ENCODE measurements at regions not wholly inside any gene's neighbourhood (a gene's known extent, or its start where the extent isn't known, plus 50 kb on each side); places are given as distances from the start of the nearest gene placed in this dataset.

DNA sequence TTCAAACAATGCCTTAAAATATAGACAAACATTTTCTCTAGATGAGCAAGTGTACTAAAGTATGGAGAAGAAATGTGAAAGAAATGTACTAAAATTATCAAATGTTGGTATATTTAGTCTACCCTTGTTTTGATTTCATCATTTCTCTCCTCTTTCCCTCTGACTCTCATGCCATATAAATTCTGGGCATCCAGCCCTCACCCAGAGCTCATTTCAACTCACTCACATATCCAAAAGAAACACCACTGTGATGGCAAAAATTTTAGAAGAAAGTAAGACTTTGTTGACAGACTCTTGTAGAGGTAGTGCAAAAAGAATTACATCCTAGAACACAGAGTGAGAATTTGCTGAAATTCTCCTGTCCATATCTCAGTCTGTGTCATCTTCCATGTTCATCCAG, 377.8 kb upstream of the SUCLG2 start:
- no peak for DNase-seq

DNA sequence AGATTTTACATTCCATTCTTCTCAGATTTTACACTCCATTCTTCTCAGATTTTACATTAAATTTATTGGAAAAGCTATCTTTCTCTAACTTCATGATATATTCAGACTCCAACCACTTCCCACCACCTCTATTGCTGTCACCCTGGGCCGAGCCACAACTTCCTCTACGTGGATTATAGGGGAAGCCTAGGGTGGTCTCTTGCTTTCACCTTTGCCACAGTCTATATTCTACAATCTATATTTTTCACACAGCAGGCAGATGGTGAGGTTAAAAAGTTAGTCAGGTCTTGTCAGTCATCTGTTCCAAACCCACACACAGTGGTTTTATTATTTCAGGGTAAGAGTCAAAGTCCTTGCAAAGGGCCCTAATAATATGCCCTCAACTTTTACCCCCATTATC, 370.8 kb upstream of the SUCLG2 start:
- DNase-seq, result no peak

DNA sequence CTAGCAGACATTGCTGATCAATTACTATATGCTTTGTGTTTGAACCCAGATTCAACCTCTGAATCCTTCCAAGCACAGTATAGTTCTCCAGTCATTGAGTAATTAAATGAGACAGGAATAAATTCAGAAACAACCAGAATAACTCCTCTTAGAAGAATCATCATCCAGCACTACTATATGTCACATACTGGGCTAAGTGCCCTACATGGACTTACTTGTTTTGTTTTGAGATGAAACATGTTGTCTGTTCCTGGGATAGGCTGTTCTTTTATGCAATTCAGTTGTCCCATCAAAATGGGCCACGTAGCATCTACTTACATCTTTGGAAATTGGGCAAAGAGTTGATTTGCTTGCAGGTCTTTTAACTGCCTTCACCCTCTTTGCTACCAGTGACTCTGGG, 365.5 kb upstream of the SUCLG2 start:
- DNase-seq, result no peak

DNA sequence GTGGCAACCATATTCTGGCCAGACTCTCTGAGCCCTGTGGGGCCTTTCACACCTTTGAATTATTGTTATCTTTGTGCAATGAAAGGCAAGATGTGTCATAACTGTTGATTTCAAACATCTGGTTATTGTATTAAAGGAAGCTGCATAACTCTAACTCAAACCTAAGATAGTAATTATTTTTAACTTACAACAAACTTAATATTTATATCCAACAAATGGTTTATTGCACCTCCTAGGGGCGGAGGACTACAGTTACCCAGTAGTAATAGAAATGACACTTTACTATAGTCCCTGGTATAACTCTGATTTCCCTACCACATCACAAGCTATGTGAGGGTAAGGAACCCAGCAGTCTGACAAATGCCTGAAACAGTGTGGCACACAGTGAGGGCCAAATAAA, 363.9 kb upstream of the SUCLG2 start:
- DNase-seq, result no peak

DNA sequence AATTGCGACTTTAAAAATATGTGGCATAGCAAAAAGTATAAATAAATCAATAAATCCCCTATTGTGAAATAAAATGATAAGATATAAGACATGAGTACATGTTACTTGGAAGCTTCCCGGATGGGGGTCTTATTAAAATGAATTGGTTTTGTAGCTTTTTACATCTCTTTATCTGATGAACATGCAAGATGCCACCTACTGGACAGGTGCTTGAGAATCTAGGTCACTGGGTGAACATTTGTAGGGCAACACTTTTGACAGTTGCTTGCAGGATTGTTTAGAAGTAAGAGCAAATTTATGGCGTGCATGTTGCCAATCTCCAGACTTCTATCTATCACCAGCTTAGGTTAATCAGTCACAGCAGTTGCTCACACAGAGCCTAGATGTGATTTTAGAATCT, 362.7 kb upstream of the SUCLG2 start:
- DNase-seq, result no peak

DNA sequence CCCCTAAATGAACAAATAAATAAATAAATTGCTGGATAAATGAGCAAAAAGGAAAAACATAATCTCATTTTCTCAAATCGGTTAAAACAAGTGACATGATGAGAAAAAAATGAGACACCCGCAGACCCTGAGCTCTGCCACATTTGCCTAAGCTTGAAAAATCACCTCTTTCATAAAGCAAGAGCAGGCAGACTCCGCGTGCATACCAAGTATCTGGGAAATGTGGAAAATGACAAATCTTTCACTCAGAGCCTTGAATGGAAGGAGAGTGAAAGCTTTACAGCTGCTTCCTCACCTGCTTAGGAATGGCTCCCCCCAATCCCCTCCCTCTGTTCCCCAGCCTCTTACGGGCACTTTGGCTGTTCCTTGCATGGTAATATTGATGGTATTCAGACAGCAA, 355.5 kb upstream of the SUCLG2 start:
- no peak for DNase-seq

DNA sequence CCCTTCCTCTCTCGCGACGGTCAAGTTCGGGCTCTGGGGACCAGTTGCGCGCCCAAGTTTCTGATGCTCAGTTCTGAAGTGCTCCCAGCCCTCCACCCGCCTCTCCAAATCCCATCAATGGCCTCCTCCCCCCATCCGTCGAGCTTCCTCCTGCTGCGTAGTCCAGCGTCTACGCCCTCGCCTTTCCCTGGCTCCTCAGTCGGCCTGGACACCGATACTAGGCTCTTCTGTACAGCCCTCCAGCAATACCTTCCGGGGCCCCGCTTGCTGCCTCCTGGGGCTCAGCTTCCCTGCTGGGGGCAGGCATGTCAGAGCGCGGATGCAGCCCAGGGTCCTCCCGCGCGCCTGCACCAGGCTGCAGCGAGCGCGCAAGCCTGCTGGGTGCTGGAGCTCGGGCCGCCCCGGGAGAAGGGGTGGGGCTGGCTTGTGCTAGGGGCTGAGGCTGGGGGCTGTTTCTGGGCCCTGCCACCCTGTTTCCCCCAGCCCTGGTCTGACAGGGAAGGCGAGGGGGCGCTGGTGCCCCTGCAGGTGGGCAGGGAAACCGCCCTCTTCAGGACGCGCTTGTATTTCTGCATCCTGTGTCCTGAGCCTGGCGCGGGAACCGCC, 353.3 kb upstream of the SUCLG2 start:
- DNase-seq, result no peak

DNA sequence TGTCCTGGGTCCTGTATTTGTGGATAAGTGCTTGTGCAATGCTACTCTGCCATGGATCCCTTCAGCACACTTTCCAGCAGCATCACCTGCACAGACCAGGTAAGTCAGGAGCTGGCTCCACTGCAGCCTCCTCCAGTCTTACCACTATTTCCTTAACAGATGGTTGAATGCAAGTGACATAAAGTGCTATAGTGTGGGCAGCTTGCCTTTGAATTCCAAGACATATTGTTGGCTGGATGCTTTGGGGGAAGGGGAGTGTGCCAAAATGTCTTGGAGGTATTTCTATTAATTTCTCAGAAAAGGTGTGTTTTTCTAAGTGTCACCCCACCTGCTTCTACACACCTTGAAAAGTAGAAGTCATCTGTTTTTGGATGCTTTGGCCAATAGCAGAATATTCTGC, 352.2 kb upstream of the SUCLG2 start:
- DNase-seq, result no peak

DNA sequence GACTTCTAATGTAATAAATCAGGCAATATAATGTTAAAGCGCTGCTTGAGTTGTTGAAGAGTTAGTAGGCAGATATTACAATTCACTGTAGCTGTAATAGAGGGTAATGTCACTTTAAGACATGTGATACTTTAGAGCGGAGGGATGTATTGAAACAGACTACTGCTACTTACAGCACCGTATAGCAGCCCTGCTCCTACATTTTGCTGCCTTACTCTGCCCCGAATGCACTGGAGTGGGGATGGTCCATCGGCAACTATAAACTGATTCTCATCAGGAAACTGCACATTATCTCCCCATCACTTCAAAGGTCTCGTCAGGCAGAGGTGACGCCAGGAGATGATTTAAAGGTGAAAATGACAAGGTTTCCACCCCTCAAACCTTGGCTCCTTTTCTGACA, 349.7 kb upstream of the SUCLG2 start:
- no peak for DNase-seq

DNA sequence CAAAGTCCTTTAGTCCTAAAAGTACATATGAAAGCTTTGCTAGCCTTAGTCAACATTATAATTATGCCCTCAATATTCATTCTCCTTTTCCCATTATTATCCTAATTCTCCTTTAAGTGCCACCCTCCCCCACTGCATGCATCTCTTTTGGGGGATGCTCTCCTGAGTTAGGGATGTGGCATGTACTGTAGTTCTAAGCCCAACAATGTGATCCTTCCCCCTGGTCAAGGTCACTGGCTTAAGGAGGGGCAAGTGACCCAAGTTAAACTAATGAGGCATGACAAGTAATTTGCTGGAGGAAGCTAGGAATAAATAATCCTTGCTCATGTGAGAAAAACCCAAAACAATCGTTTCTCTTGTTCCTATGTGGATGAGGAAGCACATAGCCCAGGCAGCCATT, 343.9 kb upstream of the SUCLG2 start:
- no peak for DNase-seq

DNA sequence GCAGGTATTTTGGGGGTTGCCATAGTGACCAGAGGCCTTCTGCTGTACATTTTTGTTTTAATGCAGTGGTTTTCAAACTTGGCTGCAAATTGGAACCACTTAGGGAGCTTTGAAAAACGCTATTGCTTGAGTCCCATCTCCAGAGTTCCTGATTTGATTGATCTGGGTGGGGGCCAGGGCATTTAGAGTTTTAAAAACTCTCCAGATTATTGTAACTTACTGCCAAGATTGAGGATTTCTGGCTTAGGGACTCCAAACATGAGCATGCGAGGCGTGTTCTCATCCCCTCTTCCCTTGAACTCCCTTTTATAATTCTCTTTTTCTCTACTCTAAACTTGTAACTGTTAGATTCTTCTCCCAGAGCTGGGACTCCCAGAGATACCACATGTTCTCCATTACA, 340.8 kb upstream of the SUCLG2 start:
- no peak for DNase-seq

DNA sequence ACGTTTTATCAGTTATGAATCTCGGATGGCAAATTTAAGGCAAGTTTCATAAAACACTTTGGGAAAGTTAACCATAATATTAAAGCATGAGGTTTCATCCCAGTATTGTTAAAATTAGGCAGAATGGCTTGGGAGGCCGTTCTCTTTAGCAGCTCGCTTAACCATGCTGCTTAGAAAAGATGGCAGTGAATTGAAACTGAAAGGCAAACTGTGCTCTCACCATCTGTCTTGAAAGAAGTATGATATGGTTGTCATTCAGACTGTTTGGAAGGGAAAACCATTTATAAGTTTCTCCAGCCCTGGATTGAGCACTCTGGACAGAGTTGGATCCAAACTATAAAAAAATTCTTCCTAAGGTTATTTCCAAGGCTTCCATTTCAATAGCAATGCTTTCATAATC, 332.3 kb upstream of the SUCLG2 start:
- DNase-seq, result no peak

DNA sequence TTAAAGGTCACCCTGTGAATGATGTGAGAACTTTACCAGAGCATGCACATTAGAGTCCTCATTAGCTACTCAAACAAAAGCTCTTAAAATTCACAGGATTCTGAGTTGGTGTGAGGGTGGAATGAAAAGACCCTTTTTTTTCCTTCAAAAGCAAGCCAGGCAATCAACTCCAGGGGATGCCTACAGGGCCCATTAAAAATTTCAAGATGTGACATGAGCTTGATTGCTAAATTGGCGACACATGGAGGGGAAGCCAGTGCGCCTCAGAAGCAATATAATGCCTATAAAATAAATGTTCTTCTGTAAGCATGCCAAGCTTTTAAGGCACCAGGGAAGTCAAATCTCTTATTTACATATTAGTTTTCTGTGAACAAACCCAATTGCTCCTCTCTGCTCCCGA, 328.8 kb upstream of the SUCLG2 start:
- DNase-seq, result no peak

DNA sequence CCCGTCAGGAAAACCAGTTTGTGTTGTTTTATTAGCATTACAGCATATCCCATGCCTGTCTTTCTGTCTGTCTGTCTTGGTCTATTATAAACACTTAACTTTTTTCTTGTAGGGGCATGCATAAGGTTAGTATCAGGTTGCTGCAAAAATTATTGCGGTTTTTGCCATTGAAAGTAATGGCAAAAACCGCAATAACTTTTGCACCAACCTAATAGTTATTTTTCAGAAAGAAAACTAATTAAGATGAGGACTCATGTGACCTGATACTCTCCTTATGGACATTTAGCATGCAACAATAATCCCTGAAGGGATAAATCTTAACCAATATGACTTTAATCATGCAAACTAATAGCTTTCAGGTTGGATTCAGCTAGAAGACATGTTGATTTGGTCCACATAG, 326.7 kb upstream of the SUCLG2 start:
- DNase-seq, result no peak

DNA sequence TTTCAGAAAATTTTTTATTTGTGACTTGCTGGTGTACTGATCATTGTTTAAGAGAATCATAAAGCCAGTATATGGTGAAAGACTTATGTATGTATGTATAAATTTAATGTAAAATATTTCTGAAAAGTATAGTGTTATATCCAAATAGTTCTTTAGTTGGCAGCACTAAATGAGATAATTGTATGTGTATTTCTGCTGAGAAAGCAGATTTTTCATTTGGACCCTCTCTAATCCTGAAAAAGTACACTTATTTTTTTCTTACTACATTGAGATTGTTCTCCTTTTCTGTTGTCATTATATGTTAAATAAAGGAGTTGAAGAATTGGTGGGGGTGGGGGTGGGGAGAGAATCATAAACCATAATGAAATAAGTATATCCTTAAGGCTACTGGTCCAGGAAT, 324.9 kb upstream of the SUCLG2 start:
- no peak for DNase-seq

DNA sequence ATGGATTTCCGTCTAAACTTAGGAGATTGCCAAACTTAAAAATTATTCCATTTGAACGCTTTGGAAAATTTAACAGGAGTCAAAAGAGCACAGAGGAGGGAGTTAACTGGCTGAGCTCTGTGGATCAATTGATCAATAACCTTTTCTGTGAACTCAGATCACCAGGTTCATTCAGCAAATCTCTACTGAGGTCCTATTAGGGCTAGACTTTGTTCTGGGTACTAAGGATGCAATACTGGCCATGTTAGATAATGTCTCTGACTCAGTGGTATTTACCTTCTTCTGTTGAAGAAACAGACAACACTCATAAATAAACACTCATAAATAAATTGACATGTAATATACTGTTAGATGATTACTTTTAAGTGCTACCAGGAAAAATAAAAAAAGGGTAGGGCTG, 323.4 kb upstream of the SUCLG2 start:
- DNase-seq, result no peak

DNA sequence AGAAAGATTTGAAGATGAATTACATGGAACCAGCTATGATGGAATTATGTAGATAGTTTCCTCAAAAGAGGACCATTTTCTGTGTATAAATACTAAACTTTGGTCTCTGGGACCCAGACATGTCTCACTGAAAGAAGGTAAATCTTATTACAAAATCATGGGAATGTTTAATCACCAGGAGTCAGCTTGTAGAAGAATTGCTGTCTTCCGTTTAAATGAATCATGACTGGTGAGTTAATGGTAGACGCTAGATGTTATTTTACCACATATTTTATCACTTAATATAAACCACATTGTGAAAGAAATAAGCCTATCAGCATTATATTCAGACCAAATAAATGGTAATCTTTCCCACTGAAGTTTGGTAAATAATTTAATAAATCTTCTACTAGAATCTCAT, 322.3 kb upstream of the SUCLG2 start:
- DNase-seq, result no peak

DNA sequence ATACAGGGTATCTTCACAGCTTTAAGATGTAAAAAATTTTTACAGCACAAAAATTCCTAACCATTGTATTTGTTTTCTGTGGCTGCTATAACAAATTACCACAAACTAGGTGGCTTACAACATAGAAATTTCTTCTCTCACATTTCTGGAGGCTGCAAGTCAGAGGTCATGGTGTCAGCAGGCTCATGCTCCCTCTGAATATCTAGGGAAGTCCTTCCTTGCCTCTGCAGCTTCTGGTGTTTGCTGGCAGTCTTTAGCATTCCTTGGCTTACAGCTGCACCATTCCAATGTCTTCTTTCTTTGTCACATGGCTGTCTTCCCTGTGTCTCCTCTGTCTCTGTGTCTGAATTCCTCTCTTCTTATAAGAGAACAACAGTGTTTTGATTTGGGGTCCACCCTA, 310.2 kb upstream of the SUCLG2 start:
- no peak for DNase-seq

DNA sequence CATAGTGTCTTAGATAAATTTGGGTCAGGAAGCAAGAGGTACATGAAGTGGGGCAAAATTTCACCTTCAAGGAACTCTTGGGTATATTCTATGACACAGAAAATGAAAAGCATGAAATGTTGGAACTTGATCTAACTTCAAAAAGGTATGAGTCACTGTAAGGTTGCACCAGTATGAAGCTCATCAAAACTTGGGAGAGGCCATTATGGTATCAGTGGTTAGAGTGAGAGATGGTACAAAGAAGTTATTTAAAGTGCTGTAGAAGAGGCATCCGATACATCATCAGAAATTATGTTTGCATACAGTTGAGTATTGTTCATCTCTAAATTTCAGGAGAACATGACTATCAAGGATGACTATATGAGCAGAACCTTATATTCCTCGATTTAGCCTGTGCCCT, 302.9 kb upstream of the SUCLG2 start:
- DNase-seq, result no peak

DNA sequence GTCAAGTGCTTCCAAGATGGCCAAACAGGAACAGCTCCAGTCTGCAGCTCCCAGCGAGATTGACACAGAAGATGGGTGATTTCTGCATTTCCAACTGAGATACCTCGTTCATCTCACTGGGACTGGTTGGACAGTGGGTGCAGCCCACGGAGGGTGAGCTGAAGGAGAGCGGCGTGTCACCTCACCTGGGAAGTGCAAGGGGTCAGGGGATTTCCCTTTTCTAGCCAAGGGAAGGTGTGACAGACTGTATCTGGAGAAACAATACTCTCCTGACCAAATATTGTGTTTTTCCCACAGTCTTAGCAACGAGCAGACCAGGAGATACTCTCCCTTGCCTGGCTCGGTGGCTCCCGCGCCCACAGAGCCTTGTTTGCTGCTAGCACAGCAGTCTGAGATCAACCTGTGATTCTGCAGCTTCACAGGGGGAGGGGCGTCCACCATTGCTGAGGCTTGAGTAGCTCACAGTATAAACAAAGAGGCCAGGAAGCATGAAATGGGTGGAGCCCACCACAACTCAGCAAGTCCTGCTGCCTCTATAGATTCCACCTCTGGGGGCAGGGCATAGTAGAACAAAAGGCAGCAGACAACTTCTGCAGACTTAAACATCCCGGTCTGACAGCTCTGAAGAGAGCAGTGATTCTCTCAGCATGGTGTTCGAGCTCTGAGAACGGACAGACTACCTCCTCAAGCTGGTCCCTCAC, 293.5 kb upstream of the SUCLG2 start:
- DNase-seq, result no peak

DNA sequence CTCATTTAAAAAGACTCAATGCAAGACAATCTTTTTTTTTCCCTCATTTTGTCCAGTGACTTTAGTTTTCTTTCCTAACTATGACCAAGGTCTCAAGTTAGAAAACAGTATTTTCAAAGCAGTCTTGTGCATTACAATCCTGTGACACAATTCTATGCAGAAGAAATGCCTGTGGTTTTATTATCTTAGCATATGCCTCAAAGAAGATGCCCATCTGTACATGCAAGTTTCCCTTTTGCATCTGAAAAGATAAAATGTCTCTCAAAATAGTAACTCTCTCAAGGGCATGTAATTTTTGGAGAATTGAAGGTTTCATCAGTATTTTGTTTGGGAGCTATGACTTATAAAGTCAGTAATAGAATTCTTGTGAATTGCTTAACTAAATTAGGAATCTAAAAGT, 292.0 kb upstream of the SUCLG2 start:
- no peak for DNase-seq

DNA sequence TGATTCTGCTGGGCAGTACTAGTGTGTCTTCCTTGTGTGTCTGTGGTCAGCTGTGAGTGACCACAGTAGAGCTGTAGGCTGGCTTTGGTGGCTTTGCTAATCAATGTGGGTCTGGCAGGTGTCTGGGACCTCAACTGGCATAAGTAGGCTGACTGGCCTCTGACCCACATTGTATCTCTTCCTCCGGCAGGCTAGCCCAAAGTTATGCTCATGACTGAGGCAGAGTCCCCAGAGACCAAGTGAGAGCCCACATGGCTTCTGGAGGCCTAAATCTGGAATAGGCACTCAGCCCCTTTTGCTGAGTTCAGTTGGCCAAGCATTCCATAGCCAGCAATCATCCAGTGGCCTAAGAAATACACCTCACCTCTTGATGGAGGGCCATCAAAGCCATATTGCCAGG, 289.1 kb upstream of the SUCLG2 start:
- no peak for DNase-seq

DNA sequence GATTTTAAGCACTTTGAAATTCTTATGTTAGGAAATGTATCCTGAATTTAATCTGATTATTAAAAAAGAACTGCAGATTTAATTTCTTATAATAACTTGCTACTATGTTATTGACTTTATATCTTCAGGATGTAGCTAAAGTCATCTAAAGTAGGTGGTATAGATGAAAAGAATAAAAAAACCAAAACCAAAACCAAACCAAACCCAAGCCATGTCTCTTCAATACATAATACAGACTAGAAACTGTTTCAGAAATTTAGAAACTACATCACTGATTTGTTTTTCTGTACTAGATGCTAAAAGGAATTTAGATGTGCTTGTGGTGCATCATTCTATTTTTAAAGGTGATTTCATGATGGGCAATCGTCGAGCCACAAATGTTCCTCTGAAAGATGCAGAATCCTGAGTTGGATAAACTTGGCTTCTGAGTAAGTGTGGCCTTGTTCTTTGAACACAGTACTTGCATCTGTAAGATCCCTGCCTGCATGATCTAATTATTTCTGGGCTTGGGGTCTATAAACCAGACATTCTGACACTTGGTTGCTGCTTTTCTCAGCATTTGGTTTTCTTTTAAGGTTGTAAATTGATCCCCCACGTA, 287.1 kb upstream of the SUCLG2 start:
- DNase-seq, result no peak

DNA sequence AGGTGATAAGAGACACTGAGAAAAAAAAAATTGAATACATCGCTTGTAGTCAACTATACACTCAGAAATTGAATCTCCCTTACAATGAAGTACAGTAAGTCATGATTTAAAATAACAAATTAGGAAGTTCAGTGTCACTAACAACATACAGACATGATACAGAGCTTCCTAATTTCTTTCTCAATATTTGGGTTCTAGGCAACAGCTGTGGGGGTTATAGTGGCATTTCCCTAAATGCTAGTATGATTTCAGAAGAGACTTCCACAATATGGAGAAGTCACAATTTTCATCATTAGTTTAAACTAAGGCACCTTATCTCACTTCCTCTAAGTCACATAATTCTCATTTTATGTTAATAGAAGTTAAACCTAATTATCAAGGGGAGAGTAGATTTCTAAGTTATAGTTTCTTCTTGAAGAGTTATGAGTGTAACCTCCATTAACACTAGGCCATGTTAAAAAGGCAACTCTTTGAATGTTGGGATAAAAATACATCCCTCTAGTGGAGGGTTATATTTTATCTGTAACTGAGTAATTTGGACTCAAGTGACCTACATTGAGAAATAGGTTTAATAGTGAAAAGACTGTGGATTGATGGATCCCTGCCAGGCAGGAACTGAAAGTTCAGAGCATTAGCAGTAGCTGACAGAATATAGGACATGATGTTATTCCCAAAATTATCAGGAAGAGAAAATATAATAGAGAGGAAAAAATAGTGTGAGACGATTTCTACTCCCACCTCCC, 286.0 kb upstream of the SUCLG2 start:
- DNase-seq, result no peak
